SK-N-SH (cell line): ENCODE measurements at regions not wholly inside any gene's neighbourhood (a gene's known extent, or its start where the extent isn't known, plus 50 kb on each side); places are given as distances from the start of the nearest gene placed in this dataset.

Source experiments
- CTCF ChIP-seq: fragments of 200-600 bp; sonication (generic); IDR thresholded peaks from 2 replicates; pipeline ENCODE4 v1.6.1; 2017; ENCODE audit warnings: antibody characterized with exemption, mild to moderate bottlenecking, moderate library complexity
- EP300 ChIP-seq, 2 experiments: IDR thresholded peaks; 2 replicates each; pipeline versions ENCODE4 v1.4.0 to v1.6.1; 2012; ENCODE audit warnings: borderline replicate concordance in 1 of 2, low read depth in 1 of 2, low read length in 1 of 2
- EZH2phosphoT487 ChIP-seq: fragments of 200-600 bp; sonication (generic); IDR thresholded peaks from 2 replicates; pipeline ENCODE4 v1.6.1; 2017; ENCODE audit warnings: low read depth, mixed run types, mild to moderate bottlenecking, antibody characterized with exemption, moderate library complexity, borderline replicate concordance
- FOXM1 ChIP-seq: IDR thresholded peaks from 2 replicates; pipeline ENCODE4 v1.4.0; 2012; ENCODE audit warnings: low read depth, mild to moderate bottlenecking
- JUND ChIP-seq: IDR thresholded peaks from 2 replicates; pipeline ENCODE4 v1.4.0; 2012
- PBX3 ChIP-seq: IDR thresholded peaks from 2 replicates; pipeline ENCODE4; 2012
- POLR2AphosphoS5 ChIP-seq: IDR thresholded peaks from 2 replicates; pipeline ENCODE4 v1.6.1; 2012; ENCODE audit warnings: low read depth, low read length
- RCOR1 ChIP-seq: fragments of 150-350 bp; IDR thresholded peaks from 2 replicates; pipeline ENCODE4 v1.6.1; 2017; ENCODE audit warnings: antibody characterized with exemption, low read length
- REST ChIP-seq: IDR thresholded peaks from 2 replicates; pipeline ENCODE4 v1.6.1; 2012; ENCODE audit warnings: mild to moderate bottlenecking, low read depth, low read length, moderate library complexity
- TAF1 ChIP-seq: IDR thresholded peaks from 2 replicates; pipeline ENCODE4 v1.6.1; 2012; ENCODE audit warnings: low read depth, mild to moderate bottlenecking, low read length, moderate library complexity, borderline replicate concordance

GRCh38 chr9:82612942-82613341 is 450.0 kb downstream of the RASEF start:
- TF ChIP-seq CTCF (no peak), REST (no peak), PBX3 (no peak), JUND (no peak), TAF1 (no peak), EP300 (IDR thresholded peaks at IDR 0.05; ENCODE audit: borderline replicate concordance in 1 of 2, low read depth in 1 of 2, low read length in 1 of 2) (no peak), FOXM1 (no peak), POLR2AphosphoS5 (no peak), RCOR1 (no peak), EZH2phosphoT487 (no peak)
